ENCODE measurements at regions not wholly inside any gene's neighbourhood (a gene's known extent, or its start where the extent isn't known, plus 50 kb on each side); places are given as distances from the start of the nearest gene placed in this dataset.

DNA sequence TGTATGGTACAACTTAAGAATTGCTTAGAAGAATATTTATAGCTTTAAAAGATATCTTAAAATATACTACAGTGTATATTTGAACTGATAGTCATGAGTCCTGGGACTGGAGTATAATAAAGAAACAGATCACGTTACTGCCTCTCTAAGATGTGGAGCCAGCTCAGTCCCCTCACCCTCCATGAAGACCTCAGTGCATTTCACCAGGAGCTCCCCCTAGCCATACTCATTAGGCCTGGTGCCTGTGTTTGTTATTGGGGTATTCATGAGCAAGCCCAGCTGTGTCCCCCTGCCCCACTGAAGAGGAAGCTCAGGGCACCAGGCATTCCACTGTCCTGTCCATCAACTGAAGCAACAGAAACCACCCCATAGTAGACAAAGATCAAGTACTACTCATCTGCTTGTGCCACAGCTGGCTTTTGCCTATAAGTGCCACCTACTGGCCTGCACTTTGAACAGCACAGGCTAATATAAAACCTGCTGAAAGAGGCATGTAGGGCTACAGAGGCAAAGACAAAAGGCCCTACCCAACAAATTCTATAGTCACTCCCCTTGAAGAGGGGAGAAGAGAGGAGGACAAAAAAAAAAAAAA, 850.2 kb upstream of the NUDT12 start:
- Histone ChIP-seq H3K4me1 (no peaks in the 10 kb centered on the region), H3K9me3 (no peaks in the 10 kb centered on the region), H3K4me3 (no peak overlapping the region), H3K27me3 (no peaks in the 10 kb centered on the region), H3K27ac (no peak overlapping the region), H3K36me3 (no peaks in the 10 kb centered on the region)
- no peak for DNase-seq (ENCODE audit: low spot score)
- TF ChIP-seq, protein P1, sequence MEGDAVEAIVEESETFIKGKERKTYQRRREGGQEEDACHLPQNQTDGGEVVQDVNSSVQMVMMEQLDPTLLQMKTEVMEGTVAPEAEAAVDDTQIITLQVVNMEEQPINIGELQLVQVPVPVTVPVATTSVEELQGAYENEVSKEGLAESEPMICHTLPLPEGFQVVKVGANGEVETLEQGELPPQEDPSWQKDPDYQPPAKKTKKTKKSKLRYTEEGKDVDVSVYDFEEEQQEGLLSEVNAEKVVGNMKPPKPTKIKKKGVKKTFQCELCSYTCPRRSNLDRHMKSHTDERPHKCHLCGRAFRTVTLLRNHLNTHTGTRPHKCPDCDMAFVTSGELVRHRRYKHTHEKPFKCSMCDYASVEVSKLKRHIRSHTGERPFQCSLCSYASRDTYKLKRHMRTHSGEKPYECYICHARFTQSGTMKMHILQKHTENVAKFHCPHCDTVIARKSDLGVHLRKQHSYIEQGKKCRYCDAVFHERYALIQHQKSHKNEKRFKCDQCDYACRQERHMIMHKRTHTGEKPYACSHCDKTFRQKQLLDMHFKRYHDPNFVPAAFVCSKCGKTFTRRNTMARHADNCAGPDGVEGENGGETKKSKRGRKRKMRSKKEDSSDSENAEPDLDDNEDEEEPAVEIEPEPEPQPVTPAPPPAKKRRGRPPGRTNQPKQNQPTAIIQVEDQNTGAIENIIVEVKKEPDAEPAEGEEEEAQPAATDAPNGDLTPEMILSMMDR (IDR thresholded peaks at IDR 0.05): peak in 1 of 2 donors; percentile 13

DNA sequence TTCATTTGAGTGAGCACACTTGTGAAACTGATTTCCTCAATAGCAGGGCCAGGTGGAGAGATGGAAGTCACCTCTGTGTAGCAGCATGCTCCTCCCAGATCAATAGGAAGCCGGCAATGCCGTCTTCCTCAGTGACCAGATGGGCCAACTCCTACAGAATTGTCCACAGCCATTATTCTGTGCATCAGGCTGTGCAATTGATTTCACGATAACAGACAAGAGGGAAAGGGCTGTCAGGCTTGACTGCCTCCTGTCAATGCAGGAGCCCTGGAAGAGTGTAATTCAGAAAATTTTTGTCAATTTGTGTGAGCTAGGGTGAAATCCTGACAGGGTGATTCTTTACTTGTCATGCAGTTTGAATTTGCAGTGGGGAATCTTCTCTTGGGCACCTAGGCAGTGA, 838.4 kb upstream of the NUDT12 start:
- H3K9me3 ChIP-seq: peaks cover 0 to 19% of the 10 kb centered on the region in 2 donors
- H3K4me1 ChIP-seq: no peaks in the 10 kb centered on the region
- no peak for DNase-seq (ENCODE audit: low spot score)
- no peak overlapping the region for H3K27ac ChIP-seq
- TF ChIP-seq, protein P1 (IDR thresholded peaks at IDR 0.05): no peak
- no peaks in the 10 kb centered on the region for H3K27me3 ChIP-seq
- H3K4me3 ChIP-seq: no peak overlapping the region
- no peaks in the 10 kb centered on the region for H3K36me3 ChIP-seq

DNA sequence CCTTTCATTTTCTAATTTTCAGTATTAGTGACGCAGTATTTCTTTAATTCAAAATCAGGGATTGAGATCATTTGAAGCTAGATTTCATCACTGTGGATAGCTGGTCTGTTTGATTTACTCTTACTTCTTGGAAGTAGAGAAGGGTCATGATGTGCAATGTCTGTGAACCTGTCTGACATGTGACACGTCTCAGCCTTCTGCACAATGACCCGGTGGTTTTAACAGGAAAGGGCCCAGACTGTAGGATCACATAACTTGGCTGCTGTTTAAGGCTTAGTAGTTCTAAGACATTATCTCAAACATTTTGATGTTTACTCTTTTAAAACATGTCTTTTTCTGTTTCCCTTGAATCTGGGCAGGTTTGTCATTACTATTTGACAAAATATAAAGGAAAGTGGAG, 823.3 kb upstream of the NUDT12 start:
- H3K36me3 ChIP-seq: no peaks in the 10 kb centered on the region
- no peaks in the 10 kb centered on the region for H3K27me3 ChIP-seq
- no peaks in the 10 kb centered on the region for H3K9me3 ChIP-seq
- no peak overlapping the region for H3K4me3 ChIP-seq
- no peaks in the 10 kb centered on the region for H3K4me1 ChIP-seq
- H3K27ac ChIP-seq: no peak overlapping the region
- TF ChIP-seq, protein P1 (IDR thresholded peaks at IDR 0.05): no peak
- DNase-seq (ENCODE audit: low spot score): no peak

DNA sequence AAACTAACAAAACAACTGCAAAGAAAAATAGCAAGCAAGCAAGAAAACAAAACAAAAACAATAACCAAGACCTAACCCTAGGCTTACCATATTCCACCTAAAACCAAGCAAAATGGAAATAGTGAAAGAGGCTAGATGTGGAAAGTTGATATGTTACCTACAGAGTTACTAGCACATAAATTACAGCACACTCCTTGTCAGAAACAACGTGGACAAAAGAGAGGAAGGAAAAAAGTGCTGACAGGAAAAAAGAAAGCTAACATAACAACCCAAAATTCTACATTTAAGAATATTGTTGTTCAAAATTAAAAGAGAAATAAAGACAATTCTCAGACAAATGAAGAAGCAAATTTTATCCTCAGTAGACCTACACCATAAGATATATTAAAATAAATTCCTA, 812.8 kb upstream of the NUDT12 start:
- DNase-seq (ENCODE audit: low spot score): no peak
- no peak overlapping the region for H3K4me3 ChIP-seq
- H3K27ac ChIP-seq: no peak overlapping the region
- H3K9me3 ChIP-seq: no peaks in the 10 kb centered on the region
- no peaks in the 10 kb centered on the region for H3K27me3 ChIP-seq
- H3K36me3 ChIP-seq: no peaks in the 10 kb centered on the region
- no peaks in the 10 kb centered on the region for H3K4me1 ChIP-seq
- TF ChIP-seq, protein P1 (IDR thresholded peaks at IDR 0.05): no peak

DNA sequence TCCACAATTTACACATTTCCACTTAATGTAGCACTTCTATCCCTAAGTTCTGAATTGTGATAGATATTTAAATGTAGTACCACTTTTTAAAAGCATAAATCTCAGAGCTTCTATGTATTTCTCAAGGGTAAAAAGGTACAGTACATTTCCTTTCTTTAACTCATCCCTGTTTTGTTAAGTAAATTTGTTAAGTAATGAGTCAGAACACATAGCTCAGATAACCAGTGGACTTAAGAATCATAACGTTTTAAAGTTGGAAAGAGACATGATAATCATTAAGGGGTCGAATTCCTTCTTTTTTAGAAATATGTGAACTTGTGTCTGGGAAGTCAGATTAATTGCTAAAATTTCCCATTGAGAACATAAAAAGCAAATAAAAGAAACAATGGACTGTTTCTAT, 810.2 kb upstream of the NUDT12 start:
- H3K4me1 ChIP-seq: no peaks in the 10 kb centered on the region
- H3K9me3 ChIP-seq: no peaks in the 10 kb centered on the region
- no peak for DNase-seq (ENCODE audit: low spot score)
- no peaks in the 10 kb centered on the region for H3K27me3 ChIP-seq
- TF ChIP-seq, protein P1 (IDR thresholded peaks at IDR 0.05): no peak
- no peak overlapping the region for H3K4me3 ChIP-seq
- no peaks in the 10 kb centered on the region for H3K36me3 ChIP-seq
- H3K27ac ChIP-seq: no peak overlapping the region

DNA sequence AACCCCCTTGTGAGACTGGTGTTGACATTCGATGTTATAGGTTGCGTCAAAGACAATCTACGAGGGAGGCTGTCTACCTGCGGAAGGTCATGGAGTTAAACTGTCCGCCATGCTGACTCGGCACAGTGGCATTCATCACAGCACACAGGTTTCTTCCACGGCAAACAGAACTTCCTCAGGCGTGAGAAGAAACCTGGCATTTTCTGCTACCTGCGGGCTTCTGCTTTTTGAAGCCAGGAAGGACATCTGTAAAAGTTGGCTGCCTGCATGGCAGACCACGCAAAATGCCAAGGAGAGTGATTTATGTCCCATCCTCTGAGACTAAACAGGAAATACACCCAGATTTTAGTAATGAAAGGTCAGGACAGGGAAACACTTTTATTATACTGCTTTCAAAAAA, 809.8 kb upstream of the NUDT12 start:
- H3K36me3 ChIP-seq: no peaks in the 10 kb centered on the region
- H3K27me3 ChIP-seq: no peaks in the 10 kb centered on the region
- DNase-seq (ENCODE audit: low spot score): no peak
- H3K27ac ChIP-seq: no peak overlapping the region
- H3K4me1 ChIP-seq: no peaks in the 10 kb centered on the region
- no peak overlapping the region for H3K4me3 ChIP-seq
- TF ChIP-seq, protein P1 (IDR thresholded peaks at IDR 0.05): no peak
- H3K9me3 ChIP-seq: no peaks in the 10 kb centered on the region
